ENCODE measurements at regions not wholly inside any gene's neighbourhood (a gene's known extent, or its start where the extent isn't known, plus 50 kb on each side); places are given as distances from the start of the nearest gene placed in this dataset.

GRCh38 chr12:115137812-115138521 is 454.0 kb upstream of the TBX3 start (continued):
- TF ChIP-seq VEZF1 (CRISPR knock-in tag; IDR thresholded peaks at IDR 0.05), result 0 out of 2 replicates have a peak, but pooled peaks have one; percentile 4
- no peak for TF ChIP-seq GATAD2B (IDR thresholded peaks at IDR 0.05; ENCODE audit: borderline replicate concordance)
- no peak for TF ChIP-seq CCNT2 (IDR thresholded peaks at IDR 0.05; ENCODE audit: borderline replicate concordance, extremely low read depth, insufficient read length, low read depth, low read length)
- no peak for TF ChIP-seq ZNF445 (CRISPR knock-in tag; IDR thresholded peaks at IDR 0.05; ENCODE audit: low read depth)
- no peak for TF ChIP-seq ZSCAN29 (IDR thresholded peaks at IDR 0.05)
- TF ChIP-seq GTF2F1 (IDR thresholded peaks at IDR 0.05; ENCODE audit: low read depth, low read length), result no peak
- TF ChIP-seq, protein P1, sequence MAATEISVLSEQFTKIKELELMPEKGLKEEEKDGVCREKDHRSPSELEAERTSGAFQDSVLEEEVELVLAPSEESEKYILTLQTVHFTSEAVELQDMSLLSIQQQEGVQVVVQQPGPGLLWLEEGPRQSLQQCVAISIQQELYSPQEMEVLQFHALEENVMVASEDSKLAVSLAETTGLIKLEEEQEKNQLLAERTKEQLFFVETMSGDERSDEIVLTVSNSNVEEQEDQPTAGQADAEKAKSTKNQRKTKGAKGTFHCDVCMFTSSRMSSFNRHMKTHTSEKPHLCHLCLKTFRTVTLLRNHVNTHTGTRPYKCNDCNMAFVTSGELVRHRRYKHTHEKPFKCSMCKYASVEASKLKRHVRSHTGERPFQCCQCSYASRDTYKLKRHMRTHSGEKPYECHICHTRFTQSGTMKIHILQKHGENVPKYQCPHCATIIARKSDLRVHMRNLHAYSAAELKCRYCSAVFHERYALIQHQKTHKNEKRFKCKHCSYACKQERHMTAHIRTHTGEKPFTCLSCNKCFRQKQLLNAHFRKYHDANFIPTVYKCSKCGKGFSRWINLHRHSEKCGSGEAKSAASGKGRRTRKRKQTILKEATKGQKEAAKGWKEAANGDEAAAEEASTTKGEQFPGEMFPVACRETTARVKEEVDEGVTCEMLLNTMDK (IDR thresholded peaks at IDR 0.05; ENCODE audit: borderline replicate concordance, insufficient read depth, low read depth, low read length, poor library complexity, severe bottlenecking), result no peak
- TF ChIP-seq ATF4 (CRISPR knock-in tag; IDR thresholded peaks at IDR 0.05), result no peak
- peak; percentile 85 for TF ChIP-seq L3MBTL2 (IDR thresholded peaks at IDR 0.05)
- TF ChIP-seq BHLHE40 (IDR thresholded peaks at IDR 0.05; ENCODE audit: low read length), result no peak
- TF ChIP-seq CEBPG (CRISPR knock-in tag; IDR thresholded peaks at IDR 0.05), result no peak
- no peak for TF ChIP-seq CEBPG (tag; conservative IDR thresholded peaks at IDR 0.05 in 1 of 2, IDR thresholded peaks at IDR 0.05 in 1 of 2)
- TF ChIP-seq SP1 (CRISPR knock-in tag; IDR thresholded peaks at IDR 0.05), result no peak
- TF ChIP-seq, protein P2, sequence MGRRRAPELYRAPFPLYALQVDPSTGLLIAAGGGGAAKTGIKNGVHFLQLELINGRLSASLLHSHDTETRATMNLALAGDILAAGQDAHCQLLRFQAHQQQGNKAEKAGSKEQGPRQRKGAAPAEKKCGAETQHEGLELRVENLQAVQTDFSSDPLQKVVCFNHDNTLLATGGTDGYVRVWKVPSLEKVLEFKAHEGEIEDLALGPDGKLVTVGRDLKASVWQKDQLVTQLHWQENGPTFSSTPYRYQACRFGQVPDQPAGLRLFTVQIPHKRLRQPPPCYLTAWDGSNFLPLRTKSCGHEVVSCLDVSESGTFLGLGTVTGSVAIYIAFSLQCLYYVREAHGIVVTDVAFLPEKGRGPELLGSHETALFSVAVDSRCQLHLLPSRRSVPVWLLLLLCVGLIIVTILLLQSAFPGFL (CRISPR knock-in tag; IDR thresholded peaks at IDR 0.05), result no peak
- no peak for TF ChIP-seq E2F8 (IDR thresholded peaks at IDR 0.05; ENCODE audit: low read depth, partially characterized antibody)
- no peak for TF ChIP-seq ZNF436 (CRISPR knock-in tag; IDR thresholded peaks at IDR 0.05)
- TF ChIP-seq DPF2 (IDR thresholded peaks at IDR 0.05), result no peak
- TF ChIP-seq SRSF7 (optimal IDR thresholded peaks at IDR 0.05; ENCODE audit: low read depth, low read length), result no peak
- TF ChIP-seq CHD4 (IDR thresholded peaks at IDR 0.05; ENCODE audit: insufficient read depth, insufficient replicate concordance, low read depth, low read length, poor library complexity, severe bottlenecking), result no peak

Measured in K562 (cell line).